ENCODE measurements at regions not wholly inside any gene's neighbourhood (a gene's known extent, or its start where the extent isn't known, plus 50 kb on each side); places are given as distances from the start of the nearest gene placed in this dataset.

DNA sequence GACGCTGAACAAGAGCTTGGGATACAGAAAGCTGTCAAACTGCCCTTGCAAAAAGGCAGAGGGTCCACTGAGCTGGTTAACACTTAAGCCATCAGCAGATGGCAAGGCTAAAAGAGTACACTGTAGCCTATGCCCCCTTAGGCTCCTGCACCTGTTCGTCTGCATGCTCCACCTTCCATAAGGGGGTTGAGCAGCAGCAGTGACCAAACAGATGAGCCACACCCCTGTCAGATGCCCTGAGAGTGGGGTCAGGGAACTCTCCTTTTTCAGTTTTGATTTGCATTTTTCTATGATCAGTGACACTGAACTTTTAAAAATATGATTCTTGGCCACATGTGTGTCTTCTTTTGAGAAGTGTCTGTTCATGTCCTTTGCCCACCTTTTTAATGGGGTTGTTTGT lies 402.5 kb upstream of the FAM98A start:
- DNase-seq (ENCODE audit: extremely low read depth, insufficient read length): no peak
- Histone ChIP-seq H3K4me3 (replicated peaks; ENCODE audit: low read depth, low read length) (no peak overlapping the region), H3K27me3 (replicated peaks; ENCODE audit: control insufficient read depth, insufficient read depth, low read length) (no peaks in the 10 kb centered on the region), H3K36me3 (ENCODE audit: control insufficient read depth, insufficient read depth, low read length) (no peaks in the 10 kb centered on the region)
- TF ChIP-seq, protein P1, sequence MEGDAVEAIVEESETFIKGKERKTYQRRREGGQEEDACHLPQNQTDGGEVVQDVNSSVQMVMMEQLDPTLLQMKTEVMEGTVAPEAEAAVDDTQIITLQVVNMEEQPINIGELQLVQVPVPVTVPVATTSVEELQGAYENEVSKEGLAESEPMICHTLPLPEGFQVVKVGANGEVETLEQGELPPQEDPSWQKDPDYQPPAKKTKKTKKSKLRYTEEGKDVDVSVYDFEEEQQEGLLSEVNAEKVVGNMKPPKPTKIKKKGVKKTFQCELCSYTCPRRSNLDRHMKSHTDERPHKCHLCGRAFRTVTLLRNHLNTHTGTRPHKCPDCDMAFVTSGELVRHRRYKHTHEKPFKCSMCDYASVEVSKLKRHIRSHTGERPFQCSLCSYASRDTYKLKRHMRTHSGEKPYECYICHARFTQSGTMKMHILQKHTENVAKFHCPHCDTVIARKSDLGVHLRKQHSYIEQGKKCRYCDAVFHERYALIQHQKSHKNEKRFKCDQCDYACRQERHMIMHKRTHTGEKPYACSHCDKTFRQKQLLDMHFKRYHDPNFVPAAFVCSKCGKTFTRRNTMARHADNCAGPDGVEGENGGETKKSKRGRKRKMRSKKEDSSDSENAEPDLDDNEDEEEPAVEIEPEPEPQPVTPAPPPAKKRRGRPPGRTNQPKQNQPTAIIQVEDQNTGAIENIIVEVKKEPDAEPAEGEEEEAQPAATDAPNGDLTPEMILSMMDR (IDR thresholded peaks at IDR 0.05; ENCODE audit: insufficient read depth, low read length, poor library complexity, severe bottlenecking): no peak

DNA sequence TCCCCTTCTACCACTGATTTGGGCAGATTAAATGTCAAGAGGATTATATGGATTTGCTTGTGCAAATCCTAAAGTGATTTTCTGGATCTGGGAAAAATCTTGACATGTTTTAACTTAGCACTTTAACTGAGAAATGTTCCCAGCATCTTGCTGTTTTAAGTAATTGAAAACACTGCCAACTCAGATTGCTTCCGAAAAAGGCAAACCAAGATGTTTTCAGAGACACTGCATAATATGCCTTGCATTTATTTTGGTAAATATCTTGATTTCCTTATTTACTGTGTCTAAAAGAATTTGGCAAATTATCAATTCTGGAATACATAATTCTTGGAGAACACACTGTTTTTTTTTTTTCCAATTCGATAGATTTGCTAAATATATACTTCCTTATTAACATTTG lies 385.0 kb upstream of the FAM98A start:
- TF ChIP-seq, protein P1 (IDR thresholded peaks at IDR 0.05; ENCODE audit: insufficient read depth, low read length, poor library complexity, severe bottlenecking): no peak
- H3K27me3 ChIP-seq (replicated peaks; ENCODE audit: control insufficient read depth, insufficient read depth, low read length): no peaks in the 10 kb centered on the region
- DNase-seq (ENCODE audit: extremely low read depth, insufficient read length): no peak
- H3K4me3 ChIP-seq (replicated peaks; ENCODE audit: low read depth, low read length): no peak overlapping the region
- no peaks in the 10 kb centered on the region for H3K36me3 ChIP-seq (ENCODE audit: control insufficient read depth, insufficient read depth, low read length)

DNA sequence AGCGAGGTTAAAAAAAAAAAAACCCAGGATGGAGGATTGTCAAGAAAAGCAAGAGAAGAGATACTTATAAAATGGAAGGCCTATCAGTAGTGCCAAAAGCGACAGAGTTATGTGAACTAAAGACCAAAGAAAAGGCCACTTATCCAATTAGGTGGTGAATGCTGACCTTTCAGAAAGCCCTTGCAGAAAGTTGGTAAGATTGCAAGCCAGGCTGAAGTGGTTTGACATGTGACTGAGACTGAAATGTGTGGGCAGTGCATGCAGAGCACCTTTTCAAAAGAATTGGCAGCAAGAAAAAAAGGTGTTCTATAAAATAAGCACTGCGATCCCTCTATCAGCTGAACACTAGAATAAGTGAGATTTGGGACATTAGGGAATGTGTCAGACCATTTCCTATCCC lies 379.4 kb upstream of the FAM98A start:
- H3K36me3 ChIP-seq (ENCODE audit: control insufficient read depth, insufficient read depth, low read length): no peaks in the 10 kb centered on the region
- no peak for DNase-seq (ENCODE audit: extremely low read depth, insufficient read length)
- TF ChIP-seq, protein P1 (IDR thresholded peaks at IDR 0.05; ENCODE audit: insufficient read depth, low read length, poor library complexity, severe bottlenecking): no peak
- H3K4me3 ChIP-seq (replicated peaks; ENCODE audit: low read depth, low read length): no peak overlapping the region
- no peaks in the 10 kb centered on the region for H3K27me3 ChIP-seq (replicated peaks; ENCODE audit: control insufficient read depth, insufficient read depth, low read length)

DNA sequence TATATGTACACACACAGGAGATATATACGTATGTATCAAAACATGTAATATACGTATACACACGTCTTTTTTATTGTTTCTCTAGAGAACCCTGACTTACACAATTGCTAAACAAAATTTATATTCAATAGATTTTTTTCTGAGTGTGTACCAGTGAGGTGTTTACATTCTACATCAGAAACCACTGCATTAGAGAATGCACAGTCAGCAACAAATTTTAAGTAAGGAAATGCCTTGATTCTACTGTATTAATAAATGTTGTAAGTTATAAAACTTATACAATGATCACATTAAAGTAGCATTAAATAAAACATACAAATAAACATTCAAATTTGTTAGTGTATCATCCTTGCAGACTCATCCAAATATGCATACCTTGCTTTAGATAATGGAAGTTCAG lies 376.4 kb upstream of the FAM98A start:
- DNase-seq (ENCODE audit: extremely low read depth, insufficient read length): no peak
- no peaks in the 10 kb centered on the region for H3K27me3 ChIP-seq (replicated peaks; ENCODE audit: control insufficient read depth, insufficient read depth, low read length)
- TF ChIP-seq, protein P1 (IDR thresholded peaks at IDR 0.05; ENCODE audit: insufficient read depth, low read length, poor library complexity, severe bottlenecking): no peak
- H3K36me3 ChIP-seq (ENCODE audit: control insufficient read depth, insufficient read depth, low read length): no peaks in the 10 kb centered on the region
- no peak overlapping the region for H3K4me3 ChIP-seq (replicated peaks; ENCODE audit: low read depth, low read length)

DNA sequence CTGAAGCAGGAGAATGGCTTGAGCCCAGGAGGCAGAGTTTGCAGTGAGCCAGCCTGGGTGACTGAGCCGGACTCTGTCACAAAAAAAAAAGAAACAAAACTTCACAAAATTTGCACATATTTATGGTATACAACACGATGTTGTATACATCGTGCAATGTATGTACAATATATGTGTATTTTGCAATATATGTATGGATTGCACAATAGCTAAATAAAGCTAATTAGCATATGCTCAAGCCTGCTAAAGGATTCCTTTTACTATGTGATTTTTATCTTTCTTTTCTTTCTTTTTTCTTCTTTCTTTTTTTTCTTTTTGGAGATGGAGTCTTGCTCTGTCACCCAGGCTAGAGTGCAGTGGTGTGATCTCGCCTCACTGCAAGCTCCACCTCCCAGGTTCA lies 368.0 kb upstream of the FAM98A start:
- no peaks in the 10 kb centered on the region for H3K27me3 ChIP-seq (replicated peaks; ENCODE audit: control insufficient read depth, insufficient read depth, low read length)
- DNase-seq (ENCODE audit: extremely low read depth, insufficient read length): no peak
- H3K36me3 ChIP-seq (ENCODE audit: control insufficient read depth, insufficient read depth, low read length): no peaks in the 10 kb centered on the region

DNA sequence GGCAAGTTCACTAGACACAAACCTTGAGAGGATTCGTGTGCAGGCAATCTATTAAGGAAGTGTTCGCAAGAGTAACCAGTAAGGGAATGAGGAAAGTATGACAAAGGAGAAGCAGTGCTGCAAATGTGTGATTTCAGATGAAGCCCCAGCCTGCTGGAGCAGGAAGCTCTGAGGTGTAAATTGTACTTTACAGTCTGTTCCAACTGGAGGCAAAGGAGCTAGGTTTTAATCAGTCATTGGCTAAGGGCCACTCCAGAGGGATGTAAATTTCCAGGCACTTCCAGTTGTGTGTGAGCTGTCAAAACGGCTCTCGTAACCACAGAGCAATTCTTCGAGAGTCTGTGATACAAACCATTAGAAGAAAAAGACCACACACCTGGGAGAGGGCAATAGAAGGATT lies 359.5 kb upstream of the FAM98A start:
- Histone ChIP-seq H3K27me3 (replicated peaks; ENCODE audit: control insufficient read depth, insufficient read depth, low read length) (no peaks in the 10 kb centered on the region), H3K36me3 (ENCODE audit: control insufficient read depth, insufficient read depth, low read length) (no peaks in the 10 kb centered on the region), H3K4me3 (replicated peaks; ENCODE audit: low read depth, low read length) (no peak overlapping the region)
- TF ChIP-seq, protein P1 (IDR thresholded peaks at IDR 0.05; ENCODE audit: insufficient read depth, low read length, poor library complexity, severe bottlenecking): no peak
- no peak for DNase-seq (ENCODE audit: extremely low read depth, insufficient read length)

More for the DNA sequence above, 368.0 kb upstream of the FAM98A start:
- TF ChIP-seq, protein P1 (IDR thresholded peaks at IDR 0.05; ENCODE audit: insufficient read depth, low read length, poor library complexity, severe bottlenecking): no peak
- H3K4me3 ChIP-seq (replicated peaks; ENCODE audit: low read depth, low read length): no peak overlapping the region

Measured in GM06990 (cell line).